Adrenal gland (tissue), 9 donors: ENCODE measurements at regions not wholly inside any gene's neighbourhood (a gene's known extent, or its start where the extent isn't known, plus 50 kb on each side); places are given as distances from the start of the nearest gene placed in this dataset.

Experiments
- DNase-seq, 7 donors: peaks; one replicate each; pipeline ENCODE4 v3.0.0-alpha.2; 2019 to 2020
- H3K27ac ChIP-seq, 5 donors: fragments of 200-600 bp; sonication (generic) in 4 of 5; 1 replicate in 3 of 5; 2 replicates in 2 of 5; pipeline versions ENCODE4 v1.5.1 to v1.8.0; 2016 to 2020; ENCODE audit warnings: mild to moderate bottlenecking in 1 of 5
- H3K27me3 ChIP-seq: fragments of 200-600 bp; 2 replicates; pipeline ENCODE4 v1.8.0; 2021
- H3K36me3 ChIP-seq, 2 donors: fragments of 200-600 bp; replicated peaks in 1 of 2; 1 replicate in 1 of 2; 2 replicates in 1 of 2; pipeline versions ENCODE4 v1.5.1 to v1.8.0; 2018 to 2022
- H3K4me1 ChIP-seq, 2 donors: fragments of 200-600 bp; replicated peaks in 1 of 2; 1 replicate in 1 of 2; 2 replicates in 1 of 2; pipeline versions ENCODE4 v1.5.1 to v1.8.0; 2018 to 2021
- H3K4me3 ChIP-seq, 4 donors: fragments of 200-600 bp; sonication (generic) in 3 of 4; one replicate each; pipeline ENCODE4 v1.5.1; 2016 to 2018
- H3K9me3 ChIP-seq, 3 donors: fragments of 200-600 bp; sonication (generic) in 1 of 3; replicated peaks in 1 of 3; 1 replicate in 2 of 3; 2 replicates in 1 of 3; pipeline versions ENCODE4 v1.5.1 to v1.8.0; 2016 to 2021
- CTCF ChIP-seq, 6 experiments: fragments of 450-650 bp in 4 of 6; fragments of 200-600 bp in 2 of 6; sonication (generic) in 1 of 6; IDR thresholded peaks; 1 replicate in 5 of 6; 2 replicates in 1 of 6; pipeline versions ENCODE4 v1.5.1 to v1.8.0; 2016 to 2021; ENCODE audit warnings: antibody characterized with exemption in 6 of 6, mild to moderate bottlenecking in 2 of 6, moderate library complexity in 1 of 6
- POLR2A ChIP-seq, 2 donors: fragments of 450-650 bp; IDR thresholded peaks; one replicate each; pipeline ENCODE4 v1.6.1; 2017; ENCODE audit warnings: antibody characterized with exemption in 2 of 2, mild to moderate bottlenecking in 2 of 2, moderate library complexity in 1 of 2
- WGBS, 4 donors: extraction: QIAGEN DNeasy Blood & Tissue Kit in 2 of 4; methylation state at CpG; one replicate each; pipeline versions ENCODE4 v1.1.5 to v1.1.7; 2013 to 2017; 5-methylcytosine and 5-hydroxymethylcytosine counted together
- intact Hi-C, 2 donors: fragments of 100-400 bp; cut with DNase I; formaldehyde crosslinking; loops; one replicate each; pipeline versions ENCODE4 v1.14.1 to v1.15.0; 2022 to 2023
- donor health status: healthy with polysubstance abuse.
- donor health status: Bipolar disorder and iron deficiency.
- donor health status: DM: yes; HTN: yes; CAD: no.
- donor health status: DM: no; HTN: no; CAD: no.
- donor health status: DM: no; HTN: no; CAD: no.

- no peaks in the 10 kb centered on the region for H3K27me3 ChIP-seq
- WGBS, 4 donors = 73 to 80% (median 74%) methylated on average over 3 of the region's 3 CpGs
- intact Hi-C loops = no loop called here
- no peak for DNase-seq
- TF ChIP-seq CTCF (IDR thresholded peaks at IDR 0.05) = no peak
- TF ChIP-seq POLR2A (IDR thresholded peaks at IDR 0.05) = no peak
- no peak overlapping the region for H3K27ac ChIP-seq
- no peaks in the 10 kb centered on the region for H3K36me3 ChIP-seq
- H3K9me3 ChIP-seq = no peaks in the 10 kb centered on the region
- no peak overlapping the region for H3K4me3 ChIP-seq
- no peaks in the 10 kb centered on the region for H3K4me1 ChIP-seq
These were observed 311.9 kb upstream of the TECRL start for GRCh38 chr4:64721106-64721505.

DNA sequence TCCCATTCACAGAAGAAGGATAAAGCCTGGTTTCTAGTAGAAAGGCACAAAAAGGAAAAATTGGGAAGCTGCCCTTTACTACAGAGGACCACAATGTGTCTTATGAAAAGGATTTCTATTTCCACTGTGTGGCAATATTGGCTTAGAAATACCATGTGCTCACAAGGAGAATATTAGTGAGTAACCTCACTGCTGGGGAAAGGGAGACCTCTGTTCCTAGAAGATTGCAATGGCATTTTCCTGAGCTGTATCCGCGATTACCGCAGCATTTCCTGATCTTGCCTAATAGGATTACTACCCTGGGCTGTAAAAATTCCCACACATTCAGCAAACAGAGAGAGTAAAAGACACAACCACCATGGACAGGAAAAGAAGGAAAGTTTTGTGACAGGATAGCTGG, 308.8 kb upstream of the TECRL start:
- TF ChIP-seq POLR2A (IDR thresholded peaks at IDR 0.05) (no peak), CTCF (IDR thresholded peaks at IDR 0.05) (no peak)
- Histone ChIP-seq H3K9me3 (no peaks in the 10 kb centered on the region), H3K27me3 (no peaks in the 10 kb centered on the region), H3K27ac (no peak overlapping the region), H3K36me3 (no peaks in the 10 kb centered on the region), H3K4me1 (no peaks in the 10 kb centered on the region), H3K4me3 (no peak overlapping the region)
- WGBS, 4 donors = 81 to 84% (median 81%) methylated on average over 3 of the region's 3 CpGs
- intact Hi-C loops = no loop called here
- no peak for DNase-seq

- Histone ChIP-seq H3K27ac (no peak overlapping the region), H3K4me3 (no peak overlapping the region), H3K9me3 (no peaks in the 10 kb centered on the region), H3K4me1 (no peaks in the 10 kb centered on the region), H3K36me3 (no peaks in the 10 kb centered on the region), H3K27me3 (peaks cover 3% of the 10 kb centered on the region)
- no peak for DNase-seq
- TF ChIP-seq POLR2A (IDR thresholded peaks at IDR 0.05) (no peak), CTCF (IDR thresholded peaks at IDR 0.05) (no peak)
- intact Hi-C loops = no loop called here
These were observed 306.5 kb upstream of the TECRL start for GRCh38 chr4:64715741-64716140.

DNA sequence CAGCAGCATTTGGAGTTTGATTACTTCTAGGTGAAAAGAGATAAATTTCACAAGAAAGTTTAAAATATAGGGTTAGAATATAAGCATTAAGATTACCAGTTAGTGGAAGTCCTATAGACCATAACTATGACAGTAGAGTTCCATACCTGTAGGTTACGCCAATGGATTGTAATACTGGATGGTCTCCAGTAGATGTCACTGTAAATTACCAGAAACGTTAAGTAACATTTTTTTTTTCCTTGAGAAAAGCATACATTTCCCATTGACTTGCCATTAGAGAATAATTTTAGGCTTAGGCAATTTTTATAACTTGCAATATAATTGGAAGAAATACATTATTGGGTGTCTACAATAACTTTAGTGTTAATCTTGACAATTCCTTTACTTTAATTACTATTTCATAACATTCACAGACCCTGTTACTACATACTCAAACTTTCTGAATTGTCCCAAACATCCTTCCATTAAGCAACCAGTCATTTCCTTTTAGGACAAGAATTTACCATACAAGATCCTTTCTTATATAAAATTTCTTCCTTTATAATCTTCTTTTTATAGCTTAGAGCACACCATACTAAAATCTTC, 304.1 kb upstream of the TECRL start:
- 2 to 5% (median 4%) methylated on average over 2 of the region's 2 CpGs for WGBS, 4 donors
- intact Hi-C loops = no loop called here
- H3K36me3 ChIP-seq = no peaks in the 10 kb centered on the region
- TF ChIP-seq CTCF (IDR thresholded peaks at IDR 0.05) (peak in 3 of 6 experiments; percentile 21 to 46 (median 26)), POLR2A (IDR thresholded peaks at IDR 0.05) (no peak)
- no peak overlapping the region for H3K4me3 ChIP-seq
- no peak overlapping the region for H3K27ac ChIP-seq
- H3K27me3 ChIP-seq = peaks cover 3% of the 10 kb centered on the region
- no peaks in the 10 kb centered on the region for H3K4me1 ChIP-seq
- H3K9me3 ChIP-seq = no peaks in the 10 kb centered on the region
- no peak for DNase-seq
